AG04450 (cell line): ENCODE measurements at regions not wholly inside any gene's neighbourhood (a gene's known extent, or its start where the extent isn't known, plus 50 kb on each side); places are given as distances from the start of the nearest gene placed in this dataset.

ENCODE experiments used
- CTCF ChIA-PET: fragments of 300-600, 350-600 bp; formaldehyde crosslinking; extraction: SDS; loops from one replicate; lab custom pipeline; 2022; ENCODE audit warnings: antibody characterized with exemption, inconsistent platforms; lab: Charles Lee
- POLR2A ChIA-PET: fragments of 350-600 bp; formaldehyde crosslinking; extraction: SDS; loops from one replicate; lab custom pipeline; 2021; ENCODE audit warnings: antibody characterized with exemption, inconsistent platforms; lab: Yijun Ruan, JAX
- DNase-seq: peaks from one replicate; pipeline ENCODE4 v3.0.0-alpha.2; 2011; ENCODE audit warnings: low read depth, low spot score
- H3K27ac ChIP-seq: one replicate; pipeline ENCODE4 v1.5.1; 2012; ENCODE audit warnings: low read depth, low read length, control low read depth
- H3K27me3 ChIP-seq: one replicate; pipeline ENCODE4 v1.6.0; 2012; ENCODE audit warnings: low read length; ENCODE audit not compliant: control insufficient read depth, insufficient read depth
- H3K4me3 ChIP-seq: 2 replicates; pipeline ENCODE4 v1.5.1; 2011; ENCODE audit warnings: mild to moderate bottlenecking, low read depth, low read length, control low read depth
- H3K9me3 ChIP-seq: 2 replicates; pipeline ENCODE4 v1.5.1; 2012; ENCODE audit warnings: low read length; ENCODE audit not compliant: control insufficient read depth, insufficient read depth
- CTCF ChIP-seq: IDR thresholded peaks from 2 replicates; pipeline ENCODE4 v1.5.1; 2011; ENCODE audit warnings: low read depth, low read length, control low read depth, inconsistent platforms

GRCh38 chr4:96972920-96973319, 1133.0 kb downstream of the PDHA2 start:
- H3K27me3 ChIP-seq: no peaks in the 10 kb centered on the region
- ChIA-PET POLR2A (no interaction called here), CTCF (no interaction called here)
- H3K4me3 ChIP-seq: no peak overlapping the region
- DNase-seq: no peak
- TF ChIP-seq CTCF: no peak
- no peak overlapping the region for H3K27ac ChIP-seq
- H3K9me3 ChIP-seq: peaks cover 7% of the 10 kb centered on the region

- Histone ChIP-seq H3K9me3 (peaks cover 7% of the 10 kb centered on the region), H3K4me3 (no peak overlapping the region), H3K27me3 (no peaks in the 10 kb centered on the region), H3K27ac (no peak overlapping the region)
- ChIA-PET POLR2A (no interaction called here), CTCF (no interaction called here)
- no peak for DNase-seq
- TF ChIP-seq CTCF: no peak
These were observed 1134.4 kb downstream of the PDHA2 start for GRCh38 chr4:96974295-96974694.

- ChIA-PET CTCF (no interaction called here), POLR2A (no interaction called here)
These were observed 1143.9 kb downstream of the PDHA2 start for GRCh38 chr4:96983830-96984229.

GRCh38 chr4:96986816-96987215, 1146.9 kb downstream of the PDHA2 start:
- Histone ChIP-seq H3K27me3 (no peaks in the 10 kb centered on the region), H3K27ac (no peak overlapping the region), H3K9me3 (peaks cover 7% of the 10 kb centered on the region; the same call in 1 of the 2 replicates), H3K4me3 (no peak overlapping the region)
- POLR2A ChIA-PET: no interaction called here
- no peak for DNase-seq
- no peak for TF ChIP-seq CTCF
- CTCF ChIA-PET: no interaction called here

More at GRCh38 chr4:96983830-96984229, 1143.9 kb downstream of the PDHA2 start:
- Histone ChIP-seq H3K9me3 (0 out of 2 replicates have a peak, but pooled peaks cover under 1% of the 10 kb centered on the region), H3K27ac (no peak overlapping the region), H3K4me3 (no peak overlapping the region), H3K27me3 (no peaks in the 10 kb centered on the region)
- TF ChIP-seq CTCF: no peak
- DNase-seq: no peak

- CTCF ChIA-PET: no interaction called here
- POLR2A ChIA-PET: no interaction called here
- DNase-seq: no peak
- Histone ChIP-seq H3K4me3 (no peak overlapping the region), H3K9me3 (peaks cover 16% of the 10 kb centered on the region; the same call in 1 of the 2 replicates), H3K27ac (no peak overlapping the region), H3K27me3 (no peaks in the 10 kb centered on the region)
- TF ChIP-seq CTCF: no peak
These were observed 1151.2 kb downstream of the PDHA2 start for GRCh38 chr4:96991083-96991482.
